ENCODE measurements at regions not wholly inside any gene's neighbourhood (a gene's known extent, or its start where the extent isn't known, plus 50 kb on each side); places are given as distances from the start of the nearest gene placed in this dataset.

DNA sequence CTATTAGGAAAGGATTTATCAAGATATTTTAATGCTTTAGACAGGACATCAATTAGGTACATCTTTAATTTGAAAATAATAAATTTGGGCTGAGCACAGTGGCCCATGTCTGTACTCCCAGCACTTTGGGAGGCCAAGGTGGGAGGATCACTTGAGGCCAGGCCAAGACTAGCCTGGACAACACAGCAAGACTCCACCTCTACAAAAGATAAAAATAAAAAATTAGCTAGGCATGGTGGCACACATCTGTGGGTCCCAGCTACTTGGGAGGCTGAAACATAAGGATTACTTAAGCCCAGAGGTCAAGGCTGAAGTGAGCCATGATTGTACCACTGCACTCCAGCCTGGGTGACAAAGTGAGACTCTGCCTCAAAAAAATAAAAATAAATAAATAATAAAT lies 59.6 kb upstream of the IRF2 start:
- intact Hi-C loops (cut with micrococcal nuclease; ENCODE audit: unreplicated experiment): loop anchor here (10.0 kb wide), 1 partner anchor 111 kb away; the partner anchor contains the start of genes CASP3 and PRIMPOL
- Histone ChIP-seq H3K36me3 (ENCODE audit: insufficient read depth, low read length, poor library complexity, severe bottlenecking) (no peaks in the 10 kb centered on the region), H3K4me3 (ENCODE audit: low read depth, low read length, poor library complexity, severe bottlenecking) (no peak overlapping the region), H3K27me3 (replicated peaks; ENCODE audit: insufficient read depth, low read depth, low read length, poor library complexity) (no peaks in the 10 kb centered on the region), H3K27ac (ENCODE audit: low read depth, low read length, poor library complexity, severe bottlenecking) (no peak overlapping the region), H3K9me3 (ENCODE audit: low read depth, low read length, poor library complexity, severe bottlenecking) (no peaks in the 10 kb centered on the region), H3K4me1 (ENCODE audit: insufficient read depth, low read length, poor library complexity, severe bottlenecking) (peaks cover 27% of the 10 kb centered on the region)
- DNase-seq (ENCODE audit: low spot score): no peak
- CTCF ChIA-PET: no interaction called here
- POLR2A ChIA-PET (ENCODE audit: low non-redundant PET): no interaction called here
- no peak for TF ChIP-seq EZH2 (IDR thresholded peaks at IDR 0.05; ENCODE audit: borderline replicate concordance, low read depth, low read length, poor library complexity, severe bottlenecking)
- TF ChIP-seq, protein P1, sequence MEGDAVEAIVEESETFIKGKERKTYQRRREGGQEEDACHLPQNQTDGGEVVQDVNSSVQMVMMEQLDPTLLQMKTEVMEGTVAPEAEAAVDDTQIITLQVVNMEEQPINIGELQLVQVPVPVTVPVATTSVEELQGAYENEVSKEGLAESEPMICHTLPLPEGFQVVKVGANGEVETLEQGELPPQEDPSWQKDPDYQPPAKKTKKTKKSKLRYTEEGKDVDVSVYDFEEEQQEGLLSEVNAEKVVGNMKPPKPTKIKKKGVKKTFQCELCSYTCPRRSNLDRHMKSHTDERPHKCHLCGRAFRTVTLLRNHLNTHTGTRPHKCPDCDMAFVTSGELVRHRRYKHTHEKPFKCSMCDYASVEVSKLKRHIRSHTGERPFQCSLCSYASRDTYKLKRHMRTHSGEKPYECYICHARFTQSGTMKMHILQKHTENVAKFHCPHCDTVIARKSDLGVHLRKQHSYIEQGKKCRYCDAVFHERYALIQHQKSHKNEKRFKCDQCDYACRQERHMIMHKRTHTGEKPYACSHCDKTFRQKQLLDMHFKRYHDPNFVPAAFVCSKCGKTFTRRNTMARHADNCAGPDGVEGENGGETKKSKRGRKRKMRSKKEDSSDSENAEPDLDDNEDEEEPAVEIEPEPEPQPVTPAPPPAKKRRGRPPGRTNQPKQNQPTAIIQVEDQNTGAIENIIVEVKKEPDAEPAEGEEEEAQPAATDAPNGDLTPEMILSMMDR (conservative IDR thresholded peaks at IDR 0.05; ENCODE audit: low read depth, low read length): no peak
- BruUV-seq (replicated peaks): no TSS peak

DNA sequence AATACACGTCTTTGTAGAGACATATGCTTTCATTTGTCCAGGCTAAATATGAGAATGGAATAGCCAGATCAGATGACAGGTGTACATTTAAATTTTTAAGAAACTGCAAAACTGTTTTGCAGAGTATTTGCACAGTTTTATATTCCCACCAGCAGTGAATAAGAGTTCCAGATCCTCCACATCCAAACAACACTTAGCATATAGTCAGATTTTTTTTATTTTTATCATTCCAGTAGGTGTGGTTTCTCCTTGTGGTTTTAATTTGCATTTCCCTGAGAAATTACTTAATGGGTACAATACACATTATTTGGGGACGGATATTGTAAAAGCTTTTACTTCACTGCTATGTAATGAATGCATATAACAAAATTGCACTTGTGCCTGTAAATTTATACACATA lies 56.7 kb upstream of the IRF2 start:
- Histone ChIP-seq H3K9me3 (ENCODE audit: low read depth, low read length, poor library complexity, severe bottlenecking) (no peaks in the 10 kb centered on the region), H3K36me3 (ENCODE audit: insufficient read depth, low read length, poor library complexity, severe bottlenecking) (no peaks in the 10 kb centered on the region), H3K4me1 (ENCODE audit: insufficient read depth, low read length, poor library complexity, severe bottlenecking) (peaks cover 27% of the 10 kb centered on the region), H3K4me3 (ENCODE audit: low read depth, low read length, poor library complexity, severe bottlenecking) (no peak overlapping the region), H3K27ac (ENCODE audit: low read depth, low read length, poor library complexity, severe bottlenecking) (no peak overlapping the region), H3K27me3 (replicated peaks; ENCODE audit: insufficient read depth, low read depth, low read length, poor library complexity) (no peaks in the 10 kb centered on the region)
- POLR2A ChIA-PET (ENCODE audit: low non-redundant PET): no interaction called here
- no peak for DNase-seq (ENCODE audit: low spot score)
- no TSS peak for BruUV-seq (replicated peaks)
- intact Hi-C loops (cut with micrococcal nuclease; ENCODE audit: unreplicated experiment): loop anchor here (10.0 kb wide), 1 partner anchor 114 kb away; the partner anchor contains the start of genes CASP3 and PRIMPOL
- CTCF ChIA-PET: no interaction called here
- no peak for TF ChIP-seq EZH2 (IDR thresholded peaks at IDR 0.05; ENCODE audit: borderline replicate concordance, low read depth, low read length, poor library complexity, severe bottlenecking)
- TF ChIP-seq, protein P1 (conservative IDR thresholded peaks at IDR 0.05; ENCODE audit: low read depth, low read length): no peak

DNA sequence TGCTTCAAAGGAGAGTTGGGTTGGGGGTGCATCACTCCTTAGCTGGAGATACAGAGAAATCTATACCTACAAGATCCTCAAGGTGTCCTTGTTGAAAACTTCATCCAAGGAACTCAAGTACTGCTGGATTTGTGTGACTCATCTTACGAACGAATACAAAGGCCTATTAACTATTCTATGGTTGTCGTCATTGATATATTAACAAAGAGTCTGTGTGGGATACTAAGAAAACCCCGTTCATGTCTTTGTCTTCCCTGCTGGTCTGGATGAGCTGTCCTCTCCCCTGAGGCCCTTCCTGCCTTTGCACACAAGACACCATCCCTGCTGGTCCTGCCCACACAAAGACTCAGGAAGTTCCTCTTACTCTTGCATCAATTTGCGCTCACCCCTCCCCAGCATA lies 54.9 kb upstream of the IRF2 start:
- POLR2A ChIA-PET (ENCODE audit: low non-redundant PET): no interaction called here
- intact Hi-C loops (cut with micrococcal nuclease; ENCODE audit: unreplicated experiment): no loop called here
- no peaks in the 10 kb centered on the region for H3K9me3 ChIP-seq (ENCODE audit: low read depth, low read length, poor library complexity, severe bottlenecking)
- no peak overlapping the region for H3K27ac ChIP-seq (ENCODE audit: low read depth, low read length, poor library complexity, severe bottlenecking)
- TF ChIP-seq, protein P1 (conservative IDR thresholded peaks at IDR 0.05; ENCODE audit: low read depth, low read length): no peak
- TF ChIP-seq EZH2 (IDR thresholded peaks at IDR 0.05; ENCODE audit: borderline replicate concordance, low read depth, low read length, poor library complexity, severe bottlenecking): no peak
- peak; percentile 74 for DNase-seq (ENCODE audit: low spot score)
- CTCF ChIA-PET: interaction anchor here (1.1 kb wide), 1 partner anchor 265 kb away, joined by 4 read pairs; no protein-coding TSS in a partner anchor
- peaks cover 19% of the 10 kb centered on the region for H3K4me1 ChIP-seq (ENCODE audit: insufficient read depth, low read length, poor library complexity, severe bottlenecking)
- no peaks in the 10 kb centered on the region for H3K27me3 ChIP-seq (replicated peaks; ENCODE audit: insufficient read depth, low read depth, low read length, poor library complexity)
- no peak overlapping the region for H3K4me3 ChIP-seq (ENCODE audit: low read depth, low read length, poor library complexity, severe bottlenecking)
- H3K36me3 ChIP-seq (ENCODE audit: insufficient read depth, low read length, poor library complexity, severe bottlenecking): no peaks in the 10 kb centered on the region
- no TSS peak for BruUV-seq (replicated peaks)

All from A673 (cell line).